OCI-LY7 (cell line): ENCODE measurements at regions not wholly inside any gene's neighbourhood (a gene's known extent, or its start where the extent isn't known, plus 50 kb on each side); places are given as distances from the start of the nearest gene placed in this dataset.

Source experiments
- BruUV-seq: library from RNA; stranded (reverse); fragments of 400-500 nt; replicated peaks from 2 replicates; lab custom pipeline; 2021; lab: Mats Ljungman, UMichigan
- CTCF ChIA-PET: fragments of 300-600 bp; sonication (Branson Sonifier 250); formaldehyde crosslinking; loops from one replicate; lab custom pipeline; 2022; ENCODE audit warnings: antibody characterized with exemption; ENCODE audit not compliant: unreplicated experiment; lab: Charles Lee
- POLR2A ChIA-PET: fragments of 300-600 bp; sonication (Branson Sonifier 250); formaldehyde crosslinking; loops from one replicate; lab custom pipeline; 2022; ENCODE audit warnings: antibody characterized with exemption; lab: Charles Lee
- DNase-seq: peaks from one replicate; pipeline ENCODE4 v3.0.0-alpha.2; 2015; ENCODE audit warnings: low spot score
- H2AFZ ChIP-seq: fragments of 200-600 bp; sonication (generic), shearing (Covaris generic); 2 replicates; pipeline ENCODE4 v1.6.1; 2014; ENCODE audit warnings: mild to moderate bottlenecking, antibody characterized with exemption, low read length, moderate library complexity
- H3K27ac ChIP-seq: fragments of 200-600 bp; sonication (generic); 2 replicates; pipeline ENCODE4 v1.5.1; 2014; ENCODE audit warnings: mixed run types, low read depth, mild to moderate bottlenecking, moderate library complexity, low read length, inconsistent platforms; ENCODE audit not compliant: poor library complexity, severe bottlenecking
- H3K36me3 ChIP-seq: fragments of 200-600 bp; sonication (generic); 2 replicates; pipeline ENCODE4 v1.6.1; 2014; ENCODE audit warnings: mild to moderate bottlenecking, antibody characterized with exemption, low read length, moderate library complexity, mixed read lengths; ENCODE audit not compliant: insufficient read depth
- H3K4me1 ChIP-seq: fragments of 200-600 bp; sonication (generic); 2 replicates; pipeline ENCODE4 v1.5.1; 2014; ENCODE audit warnings: mild to moderate bottlenecking, low read length; ENCODE audit not compliant: insufficient read depth, poor library complexity, severe bottlenecking
- H3K4me2 ChIP-seq: fragments of 200-600 bp; sonication (generic); 2 replicates; pipeline ENCODE4 v1.6.1; 2014; ENCODE audit warnings: mild to moderate bottlenecking, low read length
- H3K4me3 ChIP-seq: fragments of 200-600 bp; sonication (generic); 2 replicates; pipeline ENCODE4 v1.5.1; 2014; ENCODE audit warnings: mild to moderate bottlenecking, low read depth, low read length; ENCODE audit not compliant: poor library complexity, severe bottlenecking
- H3K79me2 ChIP-seq: fragments of 200-600 bp; sonication (generic); 2 replicates; pipeline ENCODE4 v1.6.1; 2016; ENCODE audit warnings: low read depth, mild to moderate bottlenecking, low read length, moderate library complexity, mixed read lengths; ENCODE audit not compliant: insufficient read depth
- H3K9me2 ChIP-seq: fragments of 200-600 bp; sonication (generic); 2 replicates; pipeline ENCODE4 v1.6.1; 2016; ENCODE audit warnings: mild to moderate bottlenecking, low read length, mixed read lengths; ENCODE audit not compliant: insufficient read depth
- H3K9me3 ChIP-seq: fragments of 200-600 bp; sonication (generic); 2 replicates; pipeline ENCODE4 v1.6.1; 2014; ENCODE audit warnings: mild to moderate bottlenecking, mixed run types, low read length, mixed read lengths
- H4K20me1 ChIP-seq: fragments of 200-600 bp; sonication (generic); 2 replicates; pipeline ENCODE4 v1.6.1; 2014; ENCODE audit warnings: mild to moderate bottlenecking, antibody characterized with exemption, low read length, moderate library complexity, mixed read lengths; ENCODE audit not compliant: insufficient read depth
- CTCF ChIP-seq: fragments of 200-600 bp; sonication (generic); conservative IDR thresholded peaks from 2 replicates; pipeline ENCODE4 v1.5.1; 2014; ENCODE audit warnings: mild to moderate bottlenecking, antibody characterized with exemption, low read length, moderate library complexity, mixed read lengths
- EZH2phosphoT487 ChIP-seq: fragments of 200-600 bp; sonication (generic); IDR thresholded peaks from 2 replicates; pipeline ENCODE4 v1.6.1; 2018; ENCODE audit warnings: low read depth, borderline replicate concordance, mild to moderate bottlenecking, mixed run types, antibody characterized with exemption, low read length, moderate library complexity, mixed read lengths
- intact Hi-C: fragments of 100-400 bp; cut with micrococcal nuclease; formaldehyde crosslinking; loops from one replicate; pipeline ENCODE4 v1.10.0; 2022; ENCODE audit not compliant: unreplicated experiment

DNA sequence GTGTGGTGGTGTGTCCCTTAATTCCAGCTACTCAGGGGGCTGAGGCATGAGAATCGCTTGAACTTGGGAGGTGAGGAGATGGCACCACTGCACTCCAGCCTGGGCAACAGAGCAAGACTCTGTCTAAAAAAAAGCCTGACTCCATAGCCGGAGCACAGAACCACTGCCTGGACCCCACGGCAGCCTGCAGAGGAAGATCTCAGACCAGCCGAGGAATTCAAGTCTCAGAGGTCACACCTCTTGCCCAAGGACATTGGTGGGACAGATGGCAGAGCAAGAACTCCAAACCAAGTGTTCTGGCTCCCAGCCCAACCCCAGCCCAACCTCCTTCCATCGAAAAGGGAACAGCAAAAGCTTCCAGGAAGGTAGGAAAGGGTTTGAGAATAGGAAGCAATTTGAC lies 70.8 kb downstream of the SMIM20 start:
- Histone ChIP-seq H3K4me1 (peaks cover 8% of the 10 kb centered on the region), H3K4me2 (no peak overlapping the region), H3K79me2 (no peaks in the 10 kb centered on the region), H4K20me1 (no peaks in the 10 kb centered on the region), H3K4me3 (no peak overlapping the region), H3K9me2 (no peaks in the 10 kb centered on the region), H3K27ac (no peak overlapping the region), H3K36me3 (no peaks in the 10 kb centered on the region), H3K9me3 (no peaks in the 10 kb centered on the region), H2AFZ (no peak overlapping the region)
- POLR2A ChIA-PET: no interaction called here
- intact Hi-C loops: loop anchor here (5.0 kb wide), 1 partner anchor 142 kb away; no protein-coding TSS in a partner anchor
- DNase-seq: no peak
- TF ChIP-seq CTCF: no peak
- TF ChIP-seq EZH2phosphoT487: no peak
- BruUV-seq: no TSS peak
- CTCF ChIA-PET: no interaction called here

DNA sequence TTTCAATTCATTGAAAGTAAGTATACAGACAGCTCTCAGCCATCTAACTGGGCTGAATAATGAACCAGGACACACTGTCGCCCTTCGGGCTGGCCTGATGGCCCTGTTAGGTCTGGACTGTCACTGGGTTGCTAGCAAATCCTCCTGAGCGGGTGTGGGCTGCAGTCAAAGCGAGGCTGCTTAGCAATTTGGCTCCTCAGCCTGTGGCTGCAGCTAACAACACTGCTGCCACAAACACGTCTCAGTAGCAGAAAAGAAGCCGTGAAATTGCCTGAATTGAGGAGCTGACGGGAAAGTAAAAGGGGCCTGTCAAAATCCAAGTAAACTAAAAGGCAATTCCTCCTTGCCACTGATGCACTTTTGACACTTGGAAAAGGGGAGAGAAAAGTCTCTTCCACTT lies 72.8 kb downstream of the SMIM20 start:
- Histone ChIP-seq H2AFZ (no peak overlapping the region), H3K79me2 (no peaks in the 10 kb centered on the region), H3K4me3 (no peak overlapping the region), H3K36me3 (no peaks in the 10 kb centered on the region), H3K4me1 (peaks cover 8% of the 10 kb centered on the region), H3K9me2 (no peaks in the 10 kb centered on the region), H4K20me1 (no peaks in the 10 kb centered on the region), H3K4me2 (no peak overlapping the region), H3K9me3 (no peaks in the 10 kb centered on the region), H3K27ac (no peak overlapping the region)
- no peak for DNase-seq
- intact Hi-C loops: loop anchor here (5.0 kb wide), 1 partner anchor 145 kb away; no protein-coding TSS in a partner anchor
- TF ChIP-seq CTCF: no peak
- TF ChIP-seq EZH2phosphoT487: no peak
- CTCF ChIA-PET: interaction anchor here (0.9 kb wide), 2 partner anchors 17 to 19 kb away, joined by 4 to 5 read pairs; no protein-coding TSS in a partner anchor
- no TSS peak for BruUV-seq
- POLR2A ChIA-PET: interaction anchor here (0.8 kb wide), 1 partner anchor 19 kb away, joined by 3 read pairs; no protein-coding TSS in a partner anchor

GRCh38 chr4:25991340-25991739 lies 77.3 kb downstream of the SMIM20 start:
- Histone ChIP-seq H3K4me3 (no peak overlapping the region), H2AFZ (no peak overlapping the region), H3K79me2 (no peaks in the 10 kb centered on the region), H3K9me2 (no peaks in the 10 kb centered on the region), H4K20me1 (no peaks in the 10 kb centered on the region), H3K4me1 (peaks cover 16% of the 10 kb centered on the region), H3K27ac (no peak overlapping the region), H3K36me3 (no peaks in the 10 kb centered on the region), H3K4me2 (no peak overlapping the region), H3K9me3 (no peaks in the 10 kb centered on the region)
- CTCF ChIA-PET: no interaction called here
- no TSS peak for BruUV-seq
- POLR2A ChIA-PET: no interaction called here
- intact Hi-C loops: no loop called here
- DNase-seq: no peak
- TF ChIP-seq EZH2phosphoT487 (no peak), CTCF (no peak)
